KG1 (cell line): ENCODE measurements at regions not wholly inside any gene's neighbourhood (a gene's known extent, or its start where the extent isn't known, plus 50 kb on each side); places are given as distances from the start of the nearest gene placed in this dataset.
"Not testable (repeated sequence)": the region's sequence is repeated elsewhere in the genome, so short reads cannot be mapped to it uniquely, and the experiment has no call there.

Experiments used
- DNase-seq: peaks from one replicate; lab custom pipeline; 2025; lab: John Stamatoyannopoulos, UW

DNA sequence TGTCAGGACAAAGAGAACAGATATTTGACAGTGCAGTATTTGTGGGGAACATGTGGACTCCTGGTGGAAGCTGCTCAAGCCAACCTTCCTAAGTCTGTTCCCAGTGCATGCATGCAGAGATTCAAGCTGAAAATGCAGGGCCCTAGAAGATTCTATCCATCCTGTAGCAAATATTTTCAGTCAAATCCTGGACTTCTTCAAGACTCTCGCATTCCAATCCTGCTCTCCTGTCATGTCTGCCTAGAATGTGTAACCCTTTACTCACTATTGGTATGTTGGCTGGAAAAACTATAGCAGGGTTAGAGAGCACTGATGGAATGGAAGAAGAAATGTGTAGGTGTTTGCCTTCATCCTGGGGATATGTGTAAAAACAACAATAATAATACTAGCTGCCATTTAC, 385.6 kb upstream of the PKN2 start:
- no peak for DNase-seq

DNA sequence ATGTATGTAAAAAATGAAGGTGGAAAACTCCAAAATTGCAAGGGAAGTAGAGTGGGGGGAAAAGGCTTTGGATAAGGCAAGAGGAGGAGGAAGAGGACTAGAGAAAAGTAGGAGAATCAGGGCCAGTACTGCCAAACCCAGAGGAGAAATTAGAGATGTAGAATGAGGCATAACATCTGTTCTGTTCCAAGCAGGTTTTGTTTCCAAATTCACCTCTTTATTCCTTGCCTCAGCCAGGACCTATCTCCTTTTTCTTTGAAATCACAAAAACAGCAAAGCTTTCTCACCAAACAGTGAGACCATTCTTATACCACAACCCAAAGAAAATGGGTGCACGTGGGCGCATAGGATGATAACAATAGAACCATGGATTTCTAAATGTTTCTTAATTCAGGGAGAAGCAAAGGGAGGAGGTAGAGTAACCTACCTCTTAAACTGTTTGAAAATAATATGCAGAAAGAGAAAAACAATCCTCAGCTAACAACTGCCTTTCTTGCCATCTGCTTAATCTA, 383.3 kb upstream of the PKN2 start:
- no peak for DNase-seq

DNA sequence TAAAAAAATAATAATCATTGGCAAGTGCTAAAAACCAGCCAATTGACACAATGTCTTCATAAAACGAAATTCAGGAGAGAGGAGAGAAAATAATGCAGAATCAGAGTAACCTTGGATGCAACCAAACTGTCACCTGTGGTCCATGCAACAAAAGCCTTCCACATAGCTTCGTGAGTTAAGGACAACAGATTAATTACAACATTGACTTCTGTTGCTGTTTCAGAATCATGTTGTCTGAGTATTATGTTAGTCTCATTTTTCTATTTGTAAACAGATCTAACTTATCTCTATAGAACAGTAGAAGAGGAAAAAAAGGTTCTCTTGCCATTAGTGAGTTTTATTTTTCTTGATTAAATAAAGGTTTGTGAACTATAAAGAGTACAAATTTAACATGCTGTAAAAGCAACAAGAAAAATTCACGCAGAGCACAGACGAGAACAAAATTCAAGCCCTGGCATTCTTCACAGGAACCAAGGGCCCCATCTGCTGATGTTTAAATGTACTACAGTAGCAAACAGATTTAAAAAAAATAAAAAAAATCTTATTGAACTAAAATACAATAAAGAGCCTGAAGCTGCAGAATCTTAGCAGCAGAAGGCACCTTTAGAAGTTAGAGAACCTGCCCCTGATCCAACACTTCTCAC, 381.1 kb upstream of the PKN2 start:
- DNase-seq = peak; percentile 42

DNA sequence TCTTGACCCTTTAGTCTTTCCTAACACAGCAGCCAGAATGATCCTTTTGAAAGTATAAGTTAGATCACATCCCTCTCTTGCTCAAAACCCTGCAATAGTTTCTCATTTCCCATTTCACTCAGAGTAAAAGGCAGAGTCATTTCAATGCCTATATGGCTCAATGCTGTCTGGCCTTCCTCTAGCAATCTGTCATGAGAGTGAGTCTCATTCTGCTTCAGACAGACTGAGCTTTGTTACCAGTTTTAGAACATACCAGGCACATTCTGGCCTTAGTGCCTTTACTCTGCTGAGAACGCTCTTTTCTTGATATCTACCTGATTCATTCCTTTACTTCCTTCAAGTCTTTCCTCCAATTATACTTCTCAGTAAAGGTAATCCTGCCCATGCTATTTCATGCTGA, 372.8 kb upstream of the PKN2 start:
- no peak for DNase-seq

DNA sequence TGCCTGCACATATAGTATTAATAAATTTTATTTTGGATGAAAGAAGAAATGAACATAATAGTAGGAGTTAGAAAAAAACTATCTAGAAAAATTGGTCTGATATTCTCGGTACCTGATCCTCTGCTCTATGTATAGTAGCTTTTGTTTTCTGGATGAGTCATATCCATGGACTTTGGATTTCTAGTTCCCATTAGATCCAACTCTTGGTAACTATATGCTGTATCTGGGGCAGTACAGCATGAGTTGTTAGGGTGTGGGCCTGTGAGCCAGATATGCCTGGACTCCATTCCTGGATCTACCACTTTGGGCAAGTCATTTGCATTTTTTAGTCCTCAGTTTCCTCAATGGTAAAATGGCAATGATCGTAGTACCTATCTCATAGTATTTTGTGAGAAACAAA, 372.2 kb upstream of the PKN2 start:
- DNase-seq = no peak

DNA sequence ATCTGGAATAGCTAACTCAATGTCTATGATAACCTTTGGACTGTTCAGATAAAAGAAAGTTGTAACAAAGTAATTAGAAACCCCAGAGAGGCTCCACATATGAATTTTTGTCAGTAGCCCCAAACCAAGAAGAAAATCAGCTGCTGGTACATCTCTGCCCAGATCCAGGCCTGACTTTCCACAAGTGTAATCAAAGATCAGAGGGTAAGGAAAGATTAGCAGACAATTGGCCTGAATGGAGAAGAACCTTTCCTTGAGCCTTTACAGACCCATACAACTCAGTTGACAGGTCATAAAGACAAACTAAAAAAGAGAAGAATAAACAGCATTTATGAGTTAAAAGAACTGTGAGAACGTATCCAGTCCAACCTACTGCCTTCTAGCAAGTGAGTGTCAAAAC, 366.7 kb upstream of the PKN2 start:
- no peak for DNase-seq

DNA sequence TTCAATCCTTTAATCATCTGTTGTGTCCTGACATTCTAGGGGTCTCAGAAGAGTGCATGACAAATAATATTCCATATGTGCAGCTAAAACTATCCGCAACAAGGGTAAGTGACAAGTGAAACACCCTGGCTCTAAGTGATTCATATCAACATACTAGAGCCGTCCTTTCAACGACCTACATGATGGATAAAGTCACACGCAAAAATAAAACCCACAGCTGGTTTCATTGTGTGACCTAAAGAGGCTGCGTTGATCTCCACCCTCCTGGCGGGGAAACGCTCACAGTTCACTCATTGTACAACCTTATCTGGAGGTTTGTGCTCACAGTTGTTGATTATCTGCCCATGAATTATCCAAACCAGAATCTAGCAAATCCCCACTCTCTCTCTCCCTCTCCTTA, 365.3 kb upstream of the PKN2 start:
- no peak for DNase-seq

DNA sequence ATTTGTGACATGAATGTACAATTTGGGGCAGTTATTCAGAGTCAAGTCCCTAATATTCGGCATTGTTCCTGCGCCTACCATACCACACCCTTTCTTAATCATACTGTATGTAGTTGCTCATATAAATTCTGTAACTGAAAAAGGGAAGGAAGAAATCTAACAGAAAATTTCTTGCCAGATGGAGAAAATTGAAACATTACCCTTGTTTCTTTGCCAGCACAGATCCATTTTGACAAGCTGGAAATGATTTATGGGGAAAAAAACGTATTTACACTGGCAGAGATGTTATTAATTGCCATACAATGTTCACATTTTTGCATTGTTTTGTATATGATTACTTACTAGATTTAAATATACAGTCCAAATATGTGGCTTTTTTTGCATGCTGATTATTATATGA, 363.8 kb upstream of the PKN2 start:
- DNase-seq = peak; percentile 5

DNA sequence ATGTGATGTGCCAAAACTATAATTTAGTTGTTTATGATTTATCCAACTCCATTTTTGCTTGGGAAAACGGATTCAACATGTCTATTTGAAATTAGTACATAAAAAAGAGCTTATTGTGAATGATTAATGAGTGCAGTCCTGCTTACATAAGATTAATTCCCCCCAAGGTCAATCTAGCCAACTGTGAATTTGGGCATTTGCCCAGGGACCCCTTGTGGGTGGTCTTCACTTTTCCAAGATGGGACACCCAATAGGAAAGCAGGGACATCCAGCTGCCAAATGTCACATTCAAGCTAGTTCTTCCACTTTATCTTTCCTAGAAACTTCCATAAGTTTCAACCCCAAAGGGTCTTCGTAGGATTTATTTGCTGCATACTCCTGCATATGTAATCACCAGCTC, 362.4 kb upstream of the PKN2 start:
- no peak for DNase-seq

DNA sequence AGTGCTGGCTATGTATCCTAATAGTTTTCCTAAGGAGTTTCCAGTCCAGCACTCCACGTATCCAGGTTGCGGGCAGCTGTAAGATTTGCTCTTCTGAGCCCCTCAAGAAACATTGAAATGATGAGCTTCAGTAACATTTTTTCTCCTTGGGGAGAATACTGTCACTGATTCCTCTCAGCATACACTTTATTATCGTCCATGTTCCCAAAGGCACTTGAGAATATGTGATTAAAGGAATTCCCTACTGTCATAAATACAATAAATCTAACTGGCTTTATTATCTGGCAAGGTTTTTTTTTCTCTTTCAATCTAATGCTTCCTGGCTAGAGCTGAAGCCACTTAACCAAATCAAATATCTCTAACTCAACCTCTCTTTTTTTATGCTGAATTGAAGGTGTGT, 359.2 kb upstream of the PKN2 start:
- no peak for DNase-seq

DNA sequence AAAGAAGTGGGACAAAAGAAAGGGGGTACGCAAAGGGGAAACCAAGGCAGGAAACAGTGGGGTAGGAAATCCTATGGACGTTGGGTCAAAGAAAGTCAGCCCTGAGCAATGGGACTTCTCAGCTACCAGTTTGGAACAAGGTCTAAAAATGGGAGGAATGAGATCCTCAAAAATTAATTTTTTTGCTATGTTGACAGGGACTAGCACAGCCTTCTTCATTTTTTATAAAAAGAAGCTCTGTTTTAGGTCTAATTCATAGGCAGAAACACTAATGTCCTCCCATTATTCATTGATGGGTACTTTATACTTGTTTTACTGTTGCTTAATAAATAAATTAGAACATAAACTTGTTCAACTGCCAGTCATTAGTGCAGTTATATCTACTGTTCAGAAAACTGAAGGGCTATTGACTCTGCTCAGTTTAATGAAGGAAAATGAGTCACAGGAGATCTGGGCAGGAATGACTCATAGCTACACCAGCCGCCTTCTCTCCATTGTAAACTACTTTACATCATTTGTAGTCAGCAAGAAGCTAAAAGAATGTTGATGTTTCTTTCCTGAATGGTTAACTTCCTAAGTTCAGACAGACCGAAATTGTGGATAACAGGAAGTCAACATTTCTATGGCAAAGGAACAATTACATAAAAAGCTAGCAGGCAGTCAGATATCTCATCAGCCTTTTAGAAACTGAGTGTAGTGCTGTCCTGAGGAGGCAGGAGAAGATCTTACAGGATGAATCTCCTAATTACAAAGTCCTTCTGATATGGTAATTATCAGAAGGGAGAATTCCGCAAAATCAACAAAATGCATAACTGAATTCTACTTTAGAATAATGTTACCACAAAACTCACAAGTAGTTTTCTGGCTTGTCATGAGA, 356.4 kb upstream of the PKN2 start:
- no peak for DNase-seq

DNA sequence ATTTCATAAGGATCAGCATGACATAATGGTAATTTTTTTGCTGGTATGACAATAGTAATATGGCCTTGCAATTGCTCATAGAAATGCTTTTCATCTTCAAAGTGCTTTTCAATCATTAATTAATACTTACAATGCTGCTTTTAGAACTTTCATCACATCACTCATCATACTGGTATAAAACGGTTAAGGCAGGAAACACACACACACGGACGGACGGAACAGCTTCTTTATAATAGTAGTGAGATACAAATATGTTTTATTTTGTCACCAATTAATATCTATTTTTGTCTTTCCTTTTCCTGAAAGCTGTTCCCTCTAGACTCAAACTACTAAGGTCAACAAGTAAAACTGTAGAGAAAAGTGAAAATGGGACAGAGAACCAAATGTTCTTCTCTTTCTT, 353.9 kb upstream of the PKN2 start:
- no peak for DNase-seq

DNA sequence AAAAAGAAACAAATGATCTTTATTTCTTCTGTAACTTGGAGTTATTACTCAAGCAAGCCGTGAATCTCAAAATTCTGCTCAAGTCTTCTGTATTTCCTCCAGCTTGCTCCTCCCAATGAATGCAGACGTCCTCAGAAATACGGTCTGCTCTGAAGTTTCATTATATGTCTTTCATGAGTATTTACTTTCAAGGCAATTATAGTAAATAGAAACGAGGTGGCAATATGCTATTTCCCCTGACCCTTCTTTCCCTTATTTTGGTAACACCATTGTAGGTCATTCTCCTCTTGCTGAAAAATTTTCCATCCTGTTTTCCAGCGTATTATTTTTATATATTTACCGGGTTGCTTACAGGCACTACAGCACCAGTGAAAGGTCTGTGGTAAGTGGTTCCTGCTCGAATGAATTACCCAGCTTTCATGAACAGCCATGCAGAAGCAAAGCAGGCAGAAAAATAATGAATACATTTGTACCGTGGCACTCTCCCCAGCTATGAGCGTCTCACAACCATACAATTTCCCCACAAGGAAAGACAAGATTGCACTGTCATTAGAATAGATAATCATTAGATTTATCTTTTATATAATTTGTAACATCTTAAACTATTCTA, 350.9 kb upstream of the PKN2 start:
- DNase-seq = no peak

DNA sequence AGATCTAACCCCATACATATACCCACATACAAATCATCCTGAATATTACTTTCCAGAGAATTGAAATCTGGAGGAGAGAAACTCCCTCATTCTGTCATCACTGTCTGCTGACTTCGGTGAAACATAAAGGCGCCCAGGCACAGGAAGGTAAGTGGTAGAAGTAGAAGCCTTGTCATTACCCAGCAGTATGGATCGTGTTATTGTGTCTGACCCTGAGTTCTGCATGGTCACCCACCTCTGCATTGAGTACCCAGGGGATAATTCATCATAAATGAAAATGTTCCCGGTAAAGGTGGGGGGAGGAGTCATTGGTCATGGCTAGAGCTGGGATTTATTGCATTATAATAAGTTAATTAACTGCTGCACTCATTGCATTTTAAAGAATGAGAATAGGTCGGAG, 342.6 kb upstream of the PKN2 start:
- DNase-seq = no peak

DNA sequence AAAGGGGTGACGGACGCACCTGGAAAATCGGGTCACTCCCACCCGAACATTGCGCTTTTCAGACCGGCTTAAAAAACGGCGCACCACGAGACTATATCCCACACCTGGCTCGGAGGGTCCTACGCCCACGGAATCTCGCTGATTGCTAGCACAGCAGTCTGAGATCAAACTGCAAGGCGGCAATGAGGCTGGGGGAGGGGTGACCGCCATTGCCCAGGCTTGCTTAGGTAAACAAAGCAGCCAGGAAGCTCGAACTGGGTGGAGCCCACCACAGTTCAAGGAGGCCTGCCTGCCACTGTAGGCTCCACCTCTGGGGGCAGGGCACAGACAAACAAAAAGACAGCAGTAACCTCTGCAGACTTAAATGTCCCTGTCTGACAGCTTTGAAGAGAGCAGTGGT, 342.0 kb upstream of the PKN2 start:
- not testable (repeated sequence) for DNase-seq

DNA sequence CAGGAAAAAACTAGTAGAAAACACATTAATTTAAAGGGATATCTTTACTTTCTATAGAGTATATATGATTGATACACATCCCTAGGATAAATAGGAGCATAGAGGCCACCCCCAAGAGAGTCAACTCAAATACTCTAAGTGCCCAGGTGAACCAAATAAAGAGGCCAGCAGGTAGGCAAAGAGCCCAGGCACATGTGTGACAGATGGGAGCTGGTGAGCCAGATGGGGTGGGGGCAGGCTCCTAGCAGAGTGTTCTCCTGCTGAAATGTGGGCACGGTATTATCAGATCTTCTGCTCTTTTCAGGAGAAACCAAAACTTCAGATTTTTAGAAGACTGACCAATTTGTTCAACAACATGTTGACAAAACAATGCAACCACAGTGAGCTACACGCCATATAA, 333.4 kb upstream of the PKN2 start:
- DNase-seq = no peak

DNA sequence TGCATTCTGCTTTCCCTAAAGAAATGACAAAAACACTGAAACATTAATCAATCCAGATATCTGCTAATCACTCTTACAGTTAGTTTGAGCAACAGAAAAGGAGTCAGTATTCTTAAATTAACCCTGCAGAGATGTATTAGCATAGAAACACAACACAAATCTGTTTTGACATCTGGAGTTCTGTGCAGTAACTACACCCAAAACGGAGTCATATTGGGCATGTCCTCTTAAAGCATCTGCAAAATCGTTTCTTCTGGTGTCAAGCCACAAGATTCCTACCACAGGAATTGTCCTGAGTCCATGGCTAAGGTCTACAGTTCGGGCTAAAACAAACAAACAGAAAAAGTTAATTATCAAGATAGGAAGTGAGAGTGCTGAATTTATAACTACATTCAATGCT, 332.1 kb upstream of the PKN2 start:
- no peak for DNase-seq

DNA sequence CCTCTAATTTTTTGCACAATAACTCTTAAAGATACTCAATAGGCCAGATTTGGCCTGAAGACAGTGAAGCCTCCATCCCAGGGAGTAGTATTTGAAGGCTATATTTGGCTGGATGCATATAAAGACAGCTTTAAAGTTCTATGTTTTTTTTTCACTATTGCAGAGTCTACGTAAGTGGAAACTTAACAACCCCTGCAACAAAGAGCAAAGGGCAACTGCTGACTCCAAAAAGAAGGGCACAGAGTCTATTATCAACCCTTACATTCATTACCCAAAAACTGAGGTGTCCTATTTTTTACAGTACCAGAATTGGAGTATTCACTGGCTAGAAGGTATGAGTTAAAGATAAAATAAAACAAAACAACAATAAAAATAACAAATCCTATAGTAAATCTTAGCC, 329.8 kb upstream of the PKN2 start:
- DNase-seq = no peak

DNA sequence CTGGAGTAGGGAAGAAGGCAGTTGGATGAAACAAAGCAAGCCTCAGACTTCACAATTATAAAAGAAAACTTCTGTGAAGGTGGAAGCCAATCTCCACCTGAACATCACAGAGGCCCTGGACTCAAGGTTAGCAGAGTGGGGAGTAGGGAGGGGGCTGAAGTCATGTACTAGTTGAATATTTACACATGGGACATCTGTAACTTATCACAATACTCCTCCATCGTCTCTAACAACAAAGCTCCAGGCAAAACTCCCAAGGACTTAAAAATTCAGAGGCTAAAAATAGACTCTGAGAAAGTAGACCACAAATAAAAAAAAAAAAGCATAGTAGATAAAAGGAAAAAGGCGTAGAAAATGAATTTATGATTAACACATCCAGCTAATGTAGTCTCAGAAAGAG, 326.3 kb upstream of the PKN2 start:
- DNase-seq = no peak

DNA sequence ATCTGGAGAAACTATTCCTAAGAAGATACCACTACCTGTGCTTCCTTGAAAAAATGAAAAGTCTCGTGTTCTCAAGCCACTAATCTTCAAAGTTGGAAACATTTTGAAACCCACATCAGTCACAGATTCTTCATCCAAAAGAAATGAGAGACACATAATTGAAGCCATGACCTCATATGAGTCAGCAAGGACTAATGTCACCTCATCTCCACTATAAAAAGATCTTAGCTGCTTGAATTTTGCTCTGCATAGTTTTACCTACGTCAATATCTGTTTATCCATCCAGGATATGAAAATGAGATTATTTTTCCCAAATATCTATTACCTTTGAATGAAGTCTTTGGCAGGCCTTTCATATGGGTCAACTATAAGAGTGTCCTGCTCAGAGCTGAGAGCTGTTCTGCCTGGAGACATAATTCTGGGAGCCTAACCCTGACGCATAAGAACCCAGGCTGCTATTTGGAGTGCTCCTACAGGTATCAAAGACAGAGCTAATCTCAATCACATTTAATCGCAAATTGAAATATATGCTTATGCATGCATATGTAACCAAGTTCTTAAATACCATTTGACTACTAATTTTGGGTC, 312.5 kb upstream of the PKN2 start:
- DNase-seq = no peak

DNA sequence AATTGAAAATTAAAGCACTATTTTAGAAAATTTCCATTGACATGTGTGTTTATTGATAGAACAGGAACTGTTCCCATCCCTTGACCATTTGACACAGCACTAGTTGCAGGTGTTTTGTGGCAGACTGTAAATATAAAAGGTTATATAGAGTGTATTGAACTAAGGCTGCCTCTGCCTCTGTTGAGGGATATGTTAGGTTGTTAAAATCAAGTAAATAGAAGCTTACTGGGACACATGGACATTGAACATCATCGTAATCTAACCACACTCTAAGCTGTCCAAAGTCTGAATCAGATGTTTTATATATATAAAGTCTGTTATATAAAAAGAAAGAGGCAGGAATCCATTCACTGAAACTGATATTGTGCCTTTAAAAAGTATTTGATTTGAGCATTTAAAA, 308.1 kb upstream of the PKN2 start:
- DNase-seq = no peak

DNA sequence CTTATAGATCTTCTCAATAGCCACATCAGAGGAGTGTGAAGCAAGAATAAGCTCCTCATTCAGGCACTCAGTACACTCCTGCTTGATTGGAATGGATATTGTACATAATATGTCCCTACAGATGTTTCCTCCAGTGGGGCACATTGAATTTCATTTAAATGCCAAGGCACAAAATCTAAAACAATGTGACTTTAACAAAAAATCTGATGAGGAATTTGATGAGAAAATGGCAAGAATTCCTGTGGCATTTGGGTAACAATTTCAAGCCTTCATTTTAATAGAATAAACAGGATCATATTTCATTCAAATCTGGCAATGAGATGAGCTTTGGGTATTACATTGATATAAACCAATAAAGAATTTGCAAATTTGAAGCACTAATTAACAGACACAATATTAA, 307.7 kb upstream of the PKN2 start:
- DNase-seq = no peak

DNA sequence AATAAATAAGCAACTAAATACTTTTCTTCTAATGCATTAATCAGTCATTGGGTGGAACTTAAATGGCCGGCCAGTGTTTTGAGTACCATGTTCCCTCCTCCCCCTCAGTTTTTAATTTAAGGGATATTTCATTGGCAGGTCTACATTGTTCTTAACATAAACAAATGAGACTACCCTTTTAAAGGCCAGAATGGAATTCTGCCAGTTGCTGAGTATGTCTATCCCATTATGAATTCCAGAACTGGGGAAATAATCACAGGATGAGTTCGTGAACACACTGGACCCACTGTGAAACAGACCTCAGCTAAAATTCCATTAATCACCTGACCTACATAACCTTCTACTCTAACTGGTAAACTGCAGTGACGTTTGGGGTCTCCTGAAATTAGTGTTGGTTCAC, 305.5 kb upstream of the PKN2 start:
- no peak for DNase-seq
